ENCODE measurements at regions not wholly inside any gene's neighbourhood (a gene's known extent, or its start where the extent isn't known, plus 50 kb on each side); places are given as distances from the start of the nearest gene placed in this dataset.

DNA sequence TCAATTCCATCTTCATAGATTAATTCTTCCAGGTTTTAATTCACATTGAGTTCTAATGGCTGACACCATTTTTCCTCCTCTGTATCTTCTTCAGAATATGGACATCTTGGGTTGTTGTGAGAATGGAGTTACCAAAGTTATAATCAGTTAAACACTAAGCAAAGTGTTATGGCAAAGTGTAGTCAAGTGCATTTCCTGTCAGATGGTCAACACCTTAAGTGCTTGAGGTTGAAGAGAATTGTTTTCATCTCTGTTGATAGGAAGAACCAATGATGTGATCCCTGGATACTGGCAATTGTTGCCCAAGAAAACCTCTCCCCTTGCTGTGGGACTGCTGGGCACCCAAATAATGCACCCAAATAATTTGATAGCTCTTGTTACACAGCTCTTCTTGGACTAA lies 102.6 kb upstream of the SATB1 start (continued):
- TF ChIP-seq, protein P1, sequence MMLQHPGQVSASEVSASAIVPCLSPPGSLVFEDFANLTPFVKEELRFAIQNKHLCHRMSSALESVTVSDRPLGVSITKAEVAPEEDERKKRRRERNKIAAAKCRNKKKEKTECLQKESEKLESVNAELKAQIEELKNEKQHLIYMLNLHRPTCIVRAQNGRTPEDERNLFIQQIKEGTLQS (IDR thresholded peaks at IDR 0.05; ENCODE audit: insufficient read depth, low read depth, low read length) = no peak
- no peak for TF ChIP-seq RNF2 (IDR thresholded peaks at IDR 0.05; ENCODE audit: borderline replicate concordance, low read depth, low read length, missing control alignments, poor library complexity, severe bottlenecking)

Data from H1 (cell line).